ENCODE measurements at regions not wholly inside any gene's neighbourhood (a gene's known extent, or its start where the extent isn't known, plus 50 kb on each side); places are given as distances from the start of the nearest gene placed in this dataset.
A peak's percentile ranks its signal among the peaks of the same experiment; 100 is the strongest.

DNA sequence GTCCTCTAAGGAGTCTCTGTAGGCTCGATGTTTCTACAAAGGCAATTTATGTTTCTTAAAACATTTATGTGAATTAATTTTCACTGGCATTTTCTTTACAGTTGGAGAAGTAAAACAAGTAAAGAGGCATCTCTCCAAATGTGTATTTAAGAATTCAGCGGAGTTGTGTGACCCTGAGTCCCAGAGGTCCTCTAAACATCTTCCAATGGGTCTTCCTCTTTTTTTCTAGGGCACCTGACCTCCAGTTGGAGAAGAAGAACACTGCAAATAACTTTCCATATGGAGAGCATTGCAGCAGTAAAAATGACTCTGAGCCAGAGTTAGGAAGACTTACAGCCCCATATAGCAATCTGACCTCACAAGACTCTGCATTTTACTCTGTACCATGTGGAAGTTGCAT lies 480.5 kb upstream of the RAG2 start:
- H4K20me1 ChIP-seq (ENCODE audit: insufficient read depth), result no peaks in the 10 kb centered on the region
- no peak overlapping the region for H3K4me2 ChIP-seq (ENCODE audit: low read length)
- no peak overlapping the region for H2AFZ ChIP-seq (ENCODE audit: low read depth, low read length)
- no peak overlapping the region for H3K9ac ChIP-seq (ENCODE audit: low read length)
- H3K9me2 ChIP-seq (ENCODE audit: insufficient read depth, low read length), result no peaks in the 10 kb centered on the region
- H3K36me3 ChIP-seq (ENCODE audit: insufficient read depth, low read length), result no peaks in the 10 kb centered on the region
- no peak overlapping the region for H3K27ac ChIP-seq (ENCODE audit: low read length)
- no peaks in the 10 kb centered on the region for H3K79me2 ChIP-seq (replicated peaks; ENCODE audit: insufficient read depth, low read length)
- TF ChIP-seq RAD21 (conservative IDR thresholded peaks at IDR 0.05) (no peak), TAF1 (IDR thresholded peaks at IDR 0.05; ENCODE audit: low read depth) (no peak), EP300 (conservative IDR thresholded peaks at IDR 0.05; ENCODE audit: poor library complexity, severe bottlenecking) (no peak), POLR2AphosphoS5 (IDR thresholded peaks at IDR 0.05) (no peak), SMC3 (conservative IDR thresholded peaks at IDR 0.05; ENCODE audit: poor library complexity) (no peak), MXI1 (conservative IDR thresholded peaks at IDR 0.05; ENCODE audit: poor library complexity, severe bottlenecking) (no peak), EZH2 (IDR thresholded peaks at IDR 0.05; ENCODE audit: borderline replicate concordance, insufficient read depth, low read length, poor library complexity, severe bottlenecking) (no peak)
- TF ChIP-seq, protein P1, sequence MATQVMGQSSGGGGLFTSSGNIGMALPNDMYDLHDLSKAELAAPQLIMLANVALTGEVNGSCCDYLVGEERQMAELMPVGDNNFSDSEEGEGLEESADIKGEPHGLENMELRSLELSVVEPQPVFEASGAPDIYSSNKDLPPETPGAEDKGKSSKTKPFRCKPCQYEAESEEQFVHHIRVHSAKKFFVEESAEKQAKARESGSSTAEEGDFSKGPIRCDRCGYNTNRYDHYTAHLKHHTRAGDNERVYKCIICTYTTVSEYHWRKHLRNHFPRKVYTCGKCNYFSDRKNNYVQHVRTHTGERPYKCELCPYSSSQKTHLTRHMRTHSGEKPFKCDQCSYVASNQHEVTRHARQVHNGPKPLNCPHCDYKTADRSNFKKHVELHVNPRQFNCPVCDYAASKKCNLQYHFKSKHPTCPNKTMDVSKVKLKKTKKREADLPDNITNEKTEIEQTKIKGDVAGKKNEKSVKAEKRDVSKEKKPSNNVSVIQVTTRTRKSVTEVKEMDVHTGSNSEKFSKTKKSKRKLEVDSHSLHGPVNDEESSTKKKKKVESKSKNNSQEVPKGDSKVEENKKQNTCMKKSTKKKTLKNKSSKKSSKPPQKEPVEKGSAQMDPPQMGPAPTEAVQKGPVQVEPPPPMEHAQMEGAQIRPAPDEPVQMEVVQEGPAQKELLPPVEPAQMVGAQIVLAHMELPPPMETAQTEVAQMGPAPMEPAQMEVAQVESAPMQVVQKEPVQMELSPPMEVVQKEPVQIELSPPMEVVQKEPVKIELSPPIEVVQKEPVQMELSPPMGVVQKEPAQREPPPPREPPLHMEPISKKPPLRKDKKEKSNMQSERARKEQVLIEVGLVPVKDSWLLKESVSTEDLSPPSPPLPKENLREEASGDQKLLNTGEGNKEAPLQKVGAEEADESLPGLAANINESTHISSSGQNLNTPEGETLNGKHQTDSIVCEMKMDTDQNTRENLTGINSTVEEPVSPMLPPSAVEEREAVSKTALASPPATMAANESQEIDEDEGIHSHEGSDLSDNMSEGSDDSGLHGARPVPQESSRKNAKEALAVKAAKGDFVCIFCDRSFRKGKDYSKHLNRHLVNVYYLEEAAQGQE (IDR thresholded peaks at IDR 0.05; ENCODE audit: borderline replicate concordance), result no peak
- TF ChIP-seq, protein P2, sequence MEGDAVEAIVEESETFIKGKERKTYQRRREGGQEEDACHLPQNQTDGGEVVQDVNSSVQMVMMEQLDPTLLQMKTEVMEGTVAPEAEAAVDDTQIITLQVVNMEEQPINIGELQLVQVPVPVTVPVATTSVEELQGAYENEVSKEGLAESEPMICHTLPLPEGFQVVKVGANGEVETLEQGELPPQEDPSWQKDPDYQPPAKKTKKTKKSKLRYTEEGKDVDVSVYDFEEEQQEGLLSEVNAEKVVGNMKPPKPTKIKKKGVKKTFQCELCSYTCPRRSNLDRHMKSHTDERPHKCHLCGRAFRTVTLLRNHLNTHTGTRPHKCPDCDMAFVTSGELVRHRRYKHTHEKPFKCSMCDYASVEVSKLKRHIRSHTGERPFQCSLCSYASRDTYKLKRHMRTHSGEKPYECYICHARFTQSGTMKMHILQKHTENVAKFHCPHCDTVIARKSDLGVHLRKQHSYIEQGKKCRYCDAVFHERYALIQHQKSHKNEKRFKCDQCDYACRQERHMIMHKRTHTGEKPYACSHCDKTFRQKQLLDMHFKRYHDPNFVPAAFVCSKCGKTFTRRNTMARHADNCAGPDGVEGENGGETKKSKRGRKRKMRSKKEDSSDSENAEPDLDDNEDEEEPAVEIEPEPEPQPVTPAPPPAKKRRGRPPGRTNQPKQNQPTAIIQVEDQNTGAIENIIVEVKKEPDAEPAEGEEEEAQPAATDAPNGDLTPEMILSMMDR (IDR thresholded peaks at IDR 0.05; ENCODE audit: poor library complexity, severe bottlenecking), result no peak
- no peaks in the 10 kb centered on the region for H3K27me3 ChIP-seq (ENCODE audit: insufficient read depth, low read depth, low read length)
- H3K9me3 ChIP-seq (ENCODE audit: low read length), result no peaks in the 10 kb centered on the region
- no peaks in the 10 kb centered on the region for H3F3A ChIP-seq (ENCODE audit: insufficient read depth, low read length, poor library complexity, severe bottlenecking)
- no peak overlapping the region for H3K4me3 ChIP-seq (ENCODE audit: low read length)

DNA sequence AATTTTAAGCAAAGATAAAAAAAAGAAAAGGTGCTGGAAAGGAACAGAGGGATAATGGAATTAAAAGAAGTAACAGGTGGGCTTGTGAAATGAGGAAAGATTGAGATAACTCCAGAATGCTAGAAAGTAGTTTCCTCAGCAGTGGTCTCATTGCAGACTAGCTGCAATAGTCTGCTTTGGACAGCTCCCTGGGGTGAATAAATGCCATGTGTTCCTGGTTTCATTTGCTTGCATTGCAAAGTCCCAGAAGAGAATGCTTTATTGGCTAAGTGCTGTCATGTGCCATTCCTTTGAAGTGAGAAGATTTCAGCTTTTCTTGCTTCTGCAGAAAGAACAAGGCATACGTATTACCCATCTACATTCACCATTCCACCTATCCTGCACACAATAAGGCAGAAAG lies 478.8 kb upstream of the RAG2 start:
- Histone ChIP-seq H3K36me3 (ENCODE audit: insufficient read depth, low read length) (no peaks in the 10 kb centered on the region), H3K9ac (ENCODE audit: low read length) (no peak overlapping the region), H3K9me2 (ENCODE audit: insufficient read depth, low read length) (no peaks in the 10 kb centered on the region), H3K27me3 (ENCODE audit: insufficient read depth, low read depth, low read length) (no peaks in the 10 kb centered on the region), H3K9me3 (ENCODE audit: low read length) (no peaks in the 10 kb centered on the region), H3K4me2 (ENCODE audit: low read length) (no peak overlapping the region), H2AFZ (ENCODE audit: low read depth, low read length) (no peak overlapping the region), H3F3A (ENCODE audit: insufficient read depth, low read length, poor library complexity, severe bottlenecking) (no peaks in the 10 kb centered on the region), H3K79me2 (replicated peaks; ENCODE audit: insufficient read depth, low read length) (no peaks in the 10 kb centered on the region), H3K4me3 (ENCODE audit: low read length) (no peak overlapping the region), H3K27ac (ENCODE audit: low read length) (no peak overlapping the region), H4K20me1 (ENCODE audit: insufficient read depth) (no peaks in the 10 kb centered on the region)
- TF ChIP-seq POLR2AphosphoS5 (IDR thresholded peaks at IDR 0.05) (peak; percentile 28), RAD21 (conservative IDR thresholded peaks at IDR 0.05) (no peak), EZH2 (IDR thresholded peaks at IDR 0.05; ENCODE audit: borderline replicate concordance, insufficient read depth, low read length, poor library complexity, severe bottlenecking) (no peak), MXI1 (conservative IDR thresholded peaks at IDR 0.05; ENCODE audit: poor library complexity, severe bottlenecking) (no peak), SMC3 (conservative IDR thresholded peaks at IDR 0.05; ENCODE audit: poor library complexity) (no peak)
